ENCODE measurements at regions not wholly inside any gene's neighbourhood (a gene's known extent, or its start where the extent isn't known, plus 50 kb on each side); places are given as distances from the start of the nearest gene placed in this dataset.

GRCh38 chr12:59044791-59045190 lies 124.5 kb upstream of the LRIG3 start:
- no peak for DNase-seq (ENCODE audit: low read depth)

- no peak for DNase-seq (ENCODE audit: low read depth)
Observed at GRCh38 chr12:59041241-59042121, 121.2 kb upstream of the LRIG3 start.

- no peak for DNase-seq (ENCODE audit: low read depth)
Observed at GRCh38 chr12:59040656-59041055, 120.4 kb upstream of the LRIG3 start.

GRCh38 chr12:59040043-59040442 lies 119.7 kb upstream of the LRIG3 start:
- no peak for DNase-seq (ENCODE audit: low read depth)

GRCh38 chr12:59039005-59039404 lies 118.7 kb upstream of the LRIG3 start:
- DNase-seq (ENCODE audit: low read depth) = no peak

- no peak for DNase-seq (ENCODE audit: low read depth)
Observed at GRCh38 chr12:59036973-59037762, 116.9 kb upstream of the LRIG3 start.

- no peak for DNase-seq (ENCODE audit: low read depth)
Observed at GRCh38 chr12:59036347-59036746, 116.0 kb upstream of the LRIG3 start.

GRCh38 chr12:59031313-59031712 lies 111.0 kb upstream of the LRIG3 start:
- no peak for DNase-seq (ENCODE audit: low read depth)

GRCh38 chr12:59030415-59030814 lies 110.1 kb upstream of the LRIG3 start:
- DNase-seq (ENCODE audit: low read depth) = no peak

- no peak for DNase-seq (ENCODE audit: low read depth)
Observed at GRCh38 chr12:59027199-59027598, 106.9 kb upstream of the LRIG3 start.

- DNase-seq (ENCODE audit: low read depth) = no peak
Observed at GRCh38 chr12:59023861-59024424, 103.6 kb upstream of the LRIG3 start.

GRCh38 chr12:59020073-59020946 lies 100.0 kb upstream of the LRIG3 start:
- DNase-seq (ENCODE audit: low read depth) = no peak

GRCh38 chr12:59014885-59015284 lies 94.6 kb upstream of the LRIG3 start:
- DNase-seq (ENCODE audit: low read depth) = no peak

- DNase-seq (ENCODE audit: low read depth) = no peak
Observed at GRCh38 chr12:59010941-59011340, 90.6 kb upstream of the LRIG3 start.

- DNase-seq (ENCODE audit: low read depth) = no peak
Observed at GRCh38 chr12:59010118-59010517, 89.8 kb upstream of the LRIG3 start.

- DNase-seq (ENCODE audit: low read depth) = no peak
Observed at GRCh38 chr12:59007620-59008019, 87.3 kb upstream of the LRIG3 start.

GRCh38 chr12:59005193-59005955 lies 85.1 kb upstream of the LRIG3 start:
- no peak for DNase-seq (ENCODE audit: low read depth)

GRCh38 chr12:59004456-59004855 lies 84.2 kb upstream of the LRIG3 start:
- DNase-seq (ENCODE audit: low read depth) = no peak

- DNase-seq (ENCODE audit: low read depth) = no peak
Observed at GRCh38 chr12:58995666-58996363, 75.5 kb upstream of the LRIG3 start.

- DNase-seq (ENCODE audit: low read depth) = no peak
Observed at GRCh38 chr12:58988643-58989344, 68.5 kb upstream of the LRIG3 start.
